HUDEP-2 (cell line): ENCODE measurements at regions not wholly inside any gene's neighbourhood (a gene's known extent, or its start where the extent isn't known, plus 50 kb on each side); places are given as distances from the start of the nearest gene placed in this dataset.

ENCODE experiments used
- DNase-seq, 76 experiments: peaks; one replicate each; lab custom pipeline; 2025; ENCODE audit not compliant: unreplicated experiment in 76 of 76; lab: John Stamatoyannopoulos, UW

DNA sequence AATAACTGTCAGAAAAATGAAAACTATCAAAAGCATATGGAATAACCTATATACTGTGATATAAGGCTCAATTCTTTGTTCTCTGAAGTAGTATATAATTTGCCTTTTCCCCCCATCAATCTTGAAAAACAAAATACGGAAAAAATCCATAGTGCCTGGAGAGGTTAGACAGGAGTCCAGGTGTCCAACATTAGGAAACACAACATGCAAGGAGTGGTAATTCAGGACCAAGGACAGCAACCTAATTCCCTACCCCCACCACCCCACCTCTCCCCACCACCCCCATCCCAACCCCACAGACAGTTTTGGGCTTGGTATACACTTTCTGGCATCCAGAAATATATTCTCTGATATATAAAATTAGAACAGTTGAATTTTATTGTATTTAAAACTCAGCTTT lies 55.1 kb upstream of the SLC25A26 start:
- DNase-seq, result no peak

DNA sequence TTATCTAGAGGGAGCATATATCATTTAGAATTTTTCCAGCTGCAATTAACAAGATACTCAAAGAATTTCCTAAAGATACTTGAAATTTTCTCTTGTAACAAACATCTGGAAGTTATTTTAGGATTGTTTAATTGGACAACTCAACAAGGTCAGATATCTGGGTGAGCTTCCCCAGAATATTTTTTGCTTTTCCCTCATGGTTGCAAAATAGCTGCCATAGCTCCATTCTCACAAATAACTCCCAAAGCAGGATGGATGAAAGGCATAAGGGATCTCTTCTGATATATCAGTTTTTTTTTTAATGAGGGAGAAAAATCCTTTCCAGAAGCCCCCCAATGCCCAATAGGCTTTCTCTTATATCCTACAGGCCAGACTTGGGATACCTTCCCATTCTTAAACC lies 56.6 kb upstream of the SLC25A26 start:
- DNase-seq, result no peak

DNA sequence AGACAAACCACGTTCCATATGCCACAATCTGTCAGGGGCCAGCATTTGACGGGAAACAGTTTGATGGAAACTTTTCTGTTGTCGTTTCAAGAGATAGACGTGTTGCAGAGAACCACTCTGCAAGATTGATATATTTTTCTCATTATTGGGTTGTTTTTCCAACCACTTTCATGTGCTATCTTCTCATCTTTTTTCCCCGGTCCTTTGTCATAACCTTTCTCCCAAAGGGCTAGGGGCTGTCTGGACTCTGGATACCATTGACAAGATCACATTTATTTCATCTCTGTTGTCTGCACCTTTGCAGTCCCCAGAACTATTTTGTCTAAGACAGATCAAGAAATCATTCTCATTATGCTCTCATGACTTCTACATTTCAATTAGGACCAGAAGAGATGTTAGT lies 57.6 kb upstream of the SLC25A26 start:
- no peak for DNase-seq

DNA sequence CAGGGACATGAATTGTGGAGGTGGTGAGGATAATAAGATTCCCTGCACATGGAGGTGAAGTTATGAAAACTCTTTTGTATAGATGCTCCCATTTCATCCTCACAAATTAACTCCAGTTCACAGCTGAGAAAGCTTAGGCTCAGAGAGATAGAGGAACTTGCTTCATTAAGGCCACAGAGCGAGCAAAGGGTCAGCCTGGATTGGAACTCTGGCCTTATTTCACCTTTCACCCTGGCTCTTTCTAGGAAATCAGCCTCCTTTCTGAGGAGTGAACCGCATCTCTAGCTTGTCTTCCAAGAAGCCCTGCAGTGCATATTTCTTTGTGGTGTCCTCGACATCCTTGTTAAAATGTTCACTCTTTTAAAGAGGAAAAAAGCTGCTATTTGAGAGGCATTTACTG lies 58.0 kb upstream of the SLC25A26 start:
- no peak for DNase-seq

DNA sequence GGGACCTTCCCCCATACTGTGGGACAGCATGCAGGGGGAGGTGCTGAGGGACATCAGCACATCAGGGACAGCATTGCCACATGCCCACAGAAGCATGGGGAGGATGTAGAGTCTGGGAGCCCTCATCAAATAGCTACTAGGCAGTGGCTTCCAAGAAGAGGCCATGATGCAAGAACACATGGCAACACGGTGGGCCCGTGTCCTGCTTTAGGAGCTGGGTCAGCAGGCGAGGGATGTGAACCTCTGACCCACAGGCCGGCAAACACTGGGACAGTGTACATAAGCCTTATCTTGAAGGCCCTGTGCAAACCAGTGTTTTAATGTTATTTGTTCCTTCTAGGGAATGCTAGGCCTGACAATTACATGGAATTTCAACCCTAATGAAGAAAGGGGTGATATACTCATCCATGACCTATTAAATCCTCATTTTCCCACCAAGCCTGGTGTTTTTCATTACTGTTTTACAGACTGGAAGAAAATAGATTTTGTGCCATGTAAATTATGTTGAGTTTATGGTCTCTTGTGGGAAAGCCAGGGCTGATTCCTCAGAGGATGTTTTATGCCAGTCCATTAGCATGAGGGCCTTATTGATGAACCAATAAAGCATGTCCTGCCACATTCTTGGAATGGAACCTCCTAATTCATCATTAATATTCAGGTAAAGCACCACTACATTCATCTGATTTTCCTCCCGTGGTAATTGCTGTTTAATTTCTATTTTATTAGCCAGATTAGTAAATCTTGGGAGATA lies 61.7 kb upstream of the SLC25A26 start:
- no peak for DNase-seq

DNA sequence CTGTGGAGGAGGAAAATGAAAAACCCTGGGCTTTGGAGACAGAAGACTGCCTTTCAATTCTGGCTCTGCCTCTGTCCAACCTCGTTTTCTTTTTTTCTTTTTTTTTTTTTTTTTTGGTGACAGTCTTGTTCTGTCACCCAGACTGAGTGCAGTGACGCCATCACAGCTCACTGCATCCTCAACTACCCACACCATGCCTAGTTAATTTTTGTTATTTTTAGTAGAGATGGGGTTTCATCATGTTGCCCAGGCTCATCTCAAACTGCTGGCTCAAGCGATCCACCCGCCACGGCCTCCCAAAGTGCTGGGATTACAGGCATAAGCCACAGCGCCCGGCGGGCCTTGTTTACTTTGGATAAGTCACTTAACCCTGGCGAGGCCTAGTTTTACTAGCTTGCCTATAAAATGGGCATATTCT lies 66.3 kb upstream of the SLC25A26 start:
- no peak for DNase-seq

DNA sequence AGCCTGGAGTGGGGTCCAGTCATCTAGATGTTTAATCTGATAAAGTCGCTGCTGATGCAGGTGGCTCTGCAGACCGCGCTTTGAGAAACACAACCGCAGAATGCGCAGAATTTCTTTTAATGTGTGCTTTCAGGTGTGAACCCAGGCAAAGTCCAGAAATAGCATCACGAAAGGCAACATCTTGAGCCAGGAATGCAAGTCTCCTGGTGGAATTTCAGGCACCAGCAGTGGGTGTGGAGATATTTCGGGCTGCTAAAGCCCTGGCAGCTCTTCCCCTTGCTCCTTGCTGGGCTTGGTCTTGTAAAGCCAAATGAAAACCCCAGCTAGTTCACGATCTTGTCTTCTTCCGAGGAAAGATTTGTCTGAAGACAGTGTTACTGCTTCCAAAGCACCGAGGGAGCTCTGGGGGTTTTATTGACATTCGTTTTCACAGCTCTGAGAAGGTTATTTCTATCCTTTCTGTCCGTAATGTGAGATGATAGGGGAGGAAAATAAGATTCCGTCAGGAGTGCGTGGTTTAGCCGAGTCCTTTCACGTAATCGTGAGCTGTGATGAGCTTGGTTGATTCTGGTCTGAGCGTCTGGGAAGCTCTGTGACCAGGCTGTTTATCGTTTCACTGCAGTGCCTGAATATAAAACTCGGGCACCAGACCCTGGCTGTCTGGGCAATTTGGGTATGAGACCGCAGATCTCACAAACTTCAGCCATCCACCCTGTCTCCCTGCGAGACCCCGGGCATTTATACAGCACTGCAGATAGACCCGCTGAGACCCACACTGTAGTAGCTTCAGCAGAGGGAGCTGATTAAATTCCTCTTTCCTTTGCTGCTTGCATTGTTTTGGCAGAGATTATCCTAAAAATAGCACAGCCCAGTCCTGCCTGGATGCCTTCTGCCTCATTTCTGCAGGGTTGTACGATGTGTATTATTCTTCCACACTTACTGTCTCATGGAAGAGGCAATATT lies 67.0 kb upstream of the SLC25A26 start:
- no peak for DNase-seq

DNA sequence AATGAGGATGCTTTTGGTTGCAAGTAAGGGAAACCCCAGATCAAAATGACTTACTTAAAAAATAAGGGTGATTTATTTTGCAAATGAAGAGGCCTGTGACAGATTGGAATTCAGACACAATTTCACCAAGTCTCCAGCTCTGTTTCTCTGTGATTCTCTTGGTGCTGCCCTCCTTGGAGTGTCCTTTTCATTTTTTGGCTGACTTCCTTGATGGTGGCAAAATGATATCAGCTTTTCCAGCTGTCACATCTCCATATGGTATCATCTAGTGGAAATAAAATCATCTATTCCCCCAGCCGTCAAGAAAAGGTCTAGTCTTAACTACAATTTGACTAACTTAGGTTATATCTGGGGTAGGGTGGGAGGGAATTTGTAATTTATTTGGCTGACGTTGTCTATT lies 68.5 kb upstream of the SLC25A26 start:
- no peak for DNase-seq

DNA sequence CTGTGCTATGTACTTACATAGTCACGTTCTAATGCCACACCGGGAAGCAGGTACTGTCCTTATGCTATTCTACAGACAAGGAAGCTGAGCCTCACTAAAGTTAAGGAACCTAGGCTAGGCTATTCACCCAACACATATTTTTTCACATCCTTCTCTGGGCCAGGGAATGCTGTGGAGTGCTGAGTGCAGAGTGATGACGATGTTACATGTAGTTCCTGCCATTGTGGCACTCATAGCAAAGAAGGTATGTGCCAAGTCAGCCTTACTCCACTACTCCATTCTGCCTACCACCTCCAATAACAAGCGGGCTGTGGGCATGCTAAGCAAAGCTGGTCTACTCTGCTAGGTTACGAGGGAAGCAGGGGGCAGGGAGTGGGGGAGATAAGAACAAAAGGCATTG lies 69.8 kb upstream of the SLC25A26 start:
- DNase-seq, result no peak

DNA sequence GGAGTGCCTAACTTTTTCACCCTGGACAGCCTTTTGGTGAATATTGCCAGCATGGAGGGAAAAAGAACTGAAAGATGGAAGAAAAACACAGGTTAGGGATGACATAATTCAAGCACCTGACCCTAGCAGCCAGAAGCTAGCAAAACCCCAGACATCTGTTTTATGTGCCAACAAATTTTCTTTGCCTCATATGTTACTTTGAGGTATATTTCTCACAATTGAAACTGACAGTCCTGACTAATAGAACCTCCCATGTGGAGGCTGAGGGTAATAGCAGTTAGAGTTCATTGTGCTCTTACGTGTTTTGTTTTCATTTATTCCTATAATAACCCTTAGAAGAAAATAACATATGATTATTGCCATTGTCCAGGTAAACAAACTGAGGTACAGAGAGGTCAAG lies 71.5 kb upstream of the SLC25A26 start:
- DNase-seq, result no peak

DNA sequence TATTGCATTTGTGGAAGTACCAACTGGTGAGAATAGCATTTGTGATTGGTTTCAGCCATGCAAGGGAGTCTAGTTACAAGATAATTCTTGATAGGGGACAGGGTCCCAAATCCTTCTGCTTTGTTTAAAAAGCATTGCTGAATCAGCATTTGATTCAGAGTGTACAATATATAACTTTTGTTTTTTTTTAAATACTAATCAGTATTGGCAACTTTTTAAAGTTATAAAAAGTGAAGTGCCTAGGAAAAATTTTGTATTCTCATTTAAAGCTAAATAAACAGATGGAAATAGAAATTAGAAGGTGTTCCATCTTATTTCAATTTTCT lies 75.4 kb upstream of the SLC25A26 start:
- no peak for DNase-seq

DNA sequence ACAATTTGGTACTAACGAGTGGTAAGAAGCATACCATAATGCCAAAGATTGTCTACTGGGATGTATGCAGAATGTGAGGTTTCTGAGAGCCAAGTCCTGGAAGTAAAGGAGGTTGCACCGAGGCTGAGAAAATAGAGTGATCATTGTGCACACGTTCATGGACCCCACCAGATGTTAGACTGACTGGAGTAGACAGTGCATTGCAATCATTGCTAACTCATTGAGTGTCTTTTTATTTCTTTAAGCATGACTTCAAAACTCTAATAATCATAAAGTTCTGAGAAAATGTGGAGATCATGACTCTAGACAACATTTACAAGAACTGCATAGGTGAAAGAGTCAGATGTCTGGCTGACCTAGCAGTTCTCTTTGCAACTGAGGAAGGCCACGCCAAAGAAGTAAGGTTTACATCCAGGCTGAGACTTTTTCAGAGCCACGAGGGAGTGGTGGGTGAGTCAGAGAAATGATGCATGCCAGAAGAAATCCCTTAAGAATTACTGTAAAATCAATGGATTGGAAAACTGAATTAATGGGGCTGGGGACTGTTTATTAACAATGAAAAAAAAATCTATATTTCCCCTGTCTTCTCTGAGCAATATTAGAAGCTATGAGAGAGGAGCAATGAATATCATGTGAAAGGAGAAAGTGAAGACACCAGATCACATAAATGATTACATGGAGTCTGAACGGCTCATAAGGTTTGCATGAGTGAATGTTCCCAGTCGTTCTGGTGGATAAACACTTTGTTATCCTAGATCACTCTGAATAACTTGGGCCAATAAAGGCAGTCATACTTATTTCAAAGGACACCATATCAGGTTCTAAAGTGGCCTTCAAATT lies 76.0 kb upstream of the SLC25A26 start:
- DNase-seq, result no peak

DNA sequence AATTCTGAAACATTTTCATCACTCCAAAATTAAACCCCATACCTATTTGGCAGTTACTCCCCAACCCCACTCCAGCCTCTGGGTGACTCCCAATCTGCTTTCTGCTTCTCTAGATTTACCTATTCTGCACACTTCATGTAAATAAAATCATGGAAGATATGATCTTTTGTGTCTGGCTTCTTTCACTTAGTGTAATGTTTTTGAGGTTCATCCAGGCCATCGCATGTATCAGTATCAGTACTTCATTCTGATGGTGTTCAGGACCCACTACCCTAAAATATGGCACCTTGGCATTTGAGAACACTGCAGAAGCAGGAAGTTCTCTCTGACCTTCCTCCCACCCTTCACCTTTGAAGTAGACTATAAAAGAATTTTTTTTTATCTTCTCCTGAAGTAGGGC lies 78.7 kb upstream of the SLC25A26 start:
- no peak for DNase-seq

DNA sequence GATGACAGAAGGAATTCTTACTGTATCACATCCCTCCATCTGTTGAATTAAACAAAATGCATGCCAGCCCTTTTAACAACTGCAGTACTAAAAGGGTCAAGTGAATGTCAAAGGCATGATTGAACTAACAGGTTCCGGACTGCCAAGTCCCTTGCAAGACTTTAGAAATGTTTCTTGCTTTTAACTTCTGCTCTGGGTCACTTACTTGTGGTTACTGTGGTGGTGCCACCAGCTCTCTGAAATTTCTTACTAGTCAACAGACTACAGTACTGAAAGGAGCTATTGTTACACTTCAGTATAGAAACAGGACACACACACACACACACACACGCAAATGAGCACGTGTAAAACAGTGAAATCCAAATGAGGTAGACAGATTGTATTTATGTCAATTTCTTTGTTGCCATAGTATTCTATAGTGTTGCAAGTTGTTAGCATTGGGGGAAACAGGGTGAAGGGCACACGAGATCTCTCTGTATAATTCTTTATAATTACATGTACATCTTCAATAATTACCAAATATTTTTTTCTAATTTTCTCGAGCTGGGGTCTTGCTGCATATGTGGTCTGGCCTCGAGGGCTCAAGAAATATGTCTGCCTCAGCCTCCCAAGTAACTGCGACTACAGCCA lies 79.9 kb upstream of the SLC25A26 start:
- no peak for DNase-seq

DNA sequence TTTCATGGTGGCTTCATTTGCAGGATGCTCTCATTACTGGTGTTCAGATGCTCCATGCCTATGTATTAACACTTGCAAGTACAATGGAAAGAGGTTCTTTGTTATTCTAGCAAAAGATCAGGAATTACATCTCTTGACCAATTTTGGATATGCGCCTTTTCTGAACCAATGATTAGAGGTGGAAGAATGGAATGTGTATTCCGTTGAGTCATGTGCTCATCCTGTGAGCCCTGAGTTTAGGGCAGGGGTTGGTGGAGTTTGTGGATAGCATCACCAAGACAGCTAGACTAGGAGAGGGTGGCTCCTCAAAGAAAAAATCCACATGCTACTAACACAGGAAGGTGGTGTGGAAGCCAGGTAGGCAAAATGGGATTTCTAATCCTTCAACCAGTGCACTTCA lies 80.7 kb upstream of the SLC25A26 start:
- no peak for DNase-seq

DNA sequence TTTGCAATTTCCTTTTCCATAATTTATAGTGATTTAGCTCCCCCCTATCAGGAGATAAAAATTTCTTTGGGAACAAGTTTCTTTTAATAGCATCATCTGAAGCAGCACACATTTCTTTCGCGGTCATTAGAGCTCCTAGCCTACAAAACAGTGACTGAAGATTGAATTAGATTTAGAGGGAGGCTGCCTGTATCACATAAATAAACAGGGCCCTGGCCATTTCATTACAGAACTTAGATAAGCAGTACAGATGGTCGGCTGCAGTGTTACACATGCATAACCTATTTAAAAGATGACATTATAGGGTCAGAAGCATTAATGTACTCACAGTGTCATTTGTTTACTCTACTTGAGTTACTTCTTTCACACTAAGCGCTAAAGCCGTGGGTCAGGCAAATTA lies 81.4 kb upstream of the SLC25A26 start:
- no peak for DNase-seq

DNA sequence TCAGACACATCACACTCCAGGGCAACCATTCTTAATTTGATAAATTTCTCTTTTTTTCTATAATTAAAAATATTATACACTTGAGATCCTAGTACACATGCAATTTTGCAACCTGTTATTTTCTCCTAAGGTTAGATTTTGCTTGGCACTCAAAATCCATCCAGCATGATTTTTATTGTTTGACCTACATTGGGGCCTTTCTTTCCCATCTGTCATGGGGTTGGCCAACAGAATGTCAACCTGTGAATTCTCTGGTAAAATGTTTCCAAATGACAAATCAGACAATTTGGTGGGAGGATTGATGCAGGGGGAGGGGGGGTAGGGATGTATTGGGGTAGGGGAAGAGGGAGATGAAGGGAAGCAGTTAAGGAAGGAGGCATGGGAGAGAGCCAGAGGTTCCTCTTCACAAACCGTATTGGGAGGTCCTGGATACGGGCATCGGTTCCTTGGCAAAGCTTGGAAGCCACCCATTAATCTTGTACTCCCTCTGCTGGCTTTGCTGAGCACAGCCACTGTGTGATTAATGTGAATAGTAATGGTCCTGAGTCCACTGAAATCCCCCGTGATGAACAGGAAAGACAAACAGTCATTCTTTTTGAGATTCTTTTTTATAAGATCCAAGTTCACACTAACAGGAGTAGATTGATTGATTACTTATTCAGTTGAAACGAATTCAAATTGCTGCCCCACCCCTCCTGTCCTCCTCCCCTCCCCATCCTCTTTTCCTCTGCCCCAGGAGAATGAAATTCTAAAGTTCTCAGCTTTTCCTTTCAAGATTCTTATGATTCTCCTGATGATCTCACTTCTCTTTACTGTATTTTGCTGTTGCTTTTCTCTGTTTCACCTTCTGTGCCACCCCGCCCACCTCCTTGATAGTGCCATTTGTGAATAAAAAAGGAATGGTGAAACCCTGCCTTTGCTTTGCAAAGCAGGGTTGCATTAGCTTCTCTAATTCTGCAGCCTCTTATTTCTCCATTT lies 82.2 kb upstream of the SLC25A26 start:
- DNase-seq, result peak in 34 of 76 experiments; percentile 0 to 27 (median 8)

DNA sequence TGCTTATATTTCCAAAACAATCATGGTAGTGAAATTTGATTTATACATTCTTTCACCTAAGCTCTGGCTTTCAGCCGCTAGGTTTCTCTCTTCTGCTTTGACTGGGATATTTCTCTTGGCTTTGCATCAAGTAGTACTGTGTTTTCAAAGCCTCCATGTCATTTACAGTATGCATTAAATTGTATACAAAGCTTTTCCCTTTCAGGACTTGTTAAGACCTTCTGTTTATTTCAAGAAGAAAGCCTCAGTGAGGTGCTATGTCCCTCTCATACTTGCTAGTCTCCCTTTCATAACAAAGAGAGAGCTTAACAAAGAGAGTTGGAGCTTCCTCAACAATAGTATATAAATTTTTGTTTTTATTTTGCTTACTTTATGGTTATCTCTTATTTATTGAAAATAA lies 84.2 kb upstream of the SLC25A26 start:
- DNase-seq, result no peak

DNA sequence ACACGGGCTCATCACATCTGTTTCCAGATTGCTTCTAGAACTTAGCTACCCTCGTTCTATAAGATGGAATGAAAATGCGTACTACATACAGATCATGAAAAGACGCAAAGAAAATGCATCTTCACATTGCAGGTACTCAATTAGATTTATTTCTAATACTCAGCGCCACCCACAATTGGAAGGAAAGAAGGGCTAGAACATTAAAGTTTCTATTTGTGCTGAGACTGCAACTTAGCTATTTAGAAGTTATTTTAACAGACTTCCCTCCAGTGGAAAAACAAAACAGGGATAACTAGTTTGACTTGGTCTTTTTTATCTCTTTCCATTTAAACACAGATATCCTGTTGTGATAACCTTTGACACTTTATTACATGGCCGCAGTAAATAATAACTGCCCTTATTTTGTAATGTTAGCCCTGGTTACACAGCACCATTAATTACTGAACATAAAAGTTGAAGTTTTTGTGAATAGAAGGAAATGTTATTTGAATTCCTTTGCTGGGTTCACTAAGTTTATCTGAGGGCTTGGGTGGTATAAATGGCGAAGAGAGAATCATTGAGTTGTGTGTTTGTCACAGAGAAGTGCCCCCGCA lies 86.9 kb upstream of the SLC25A26 start:
- DNase-seq, result no peak
